ENCODE measurements at regions not wholly inside any gene's neighbourhood (a gene's known extent, or its start where the extent isn't known, plus 50 kb on each side); places are given as distances from the start of the nearest gene placed in this dataset.

DNA sequence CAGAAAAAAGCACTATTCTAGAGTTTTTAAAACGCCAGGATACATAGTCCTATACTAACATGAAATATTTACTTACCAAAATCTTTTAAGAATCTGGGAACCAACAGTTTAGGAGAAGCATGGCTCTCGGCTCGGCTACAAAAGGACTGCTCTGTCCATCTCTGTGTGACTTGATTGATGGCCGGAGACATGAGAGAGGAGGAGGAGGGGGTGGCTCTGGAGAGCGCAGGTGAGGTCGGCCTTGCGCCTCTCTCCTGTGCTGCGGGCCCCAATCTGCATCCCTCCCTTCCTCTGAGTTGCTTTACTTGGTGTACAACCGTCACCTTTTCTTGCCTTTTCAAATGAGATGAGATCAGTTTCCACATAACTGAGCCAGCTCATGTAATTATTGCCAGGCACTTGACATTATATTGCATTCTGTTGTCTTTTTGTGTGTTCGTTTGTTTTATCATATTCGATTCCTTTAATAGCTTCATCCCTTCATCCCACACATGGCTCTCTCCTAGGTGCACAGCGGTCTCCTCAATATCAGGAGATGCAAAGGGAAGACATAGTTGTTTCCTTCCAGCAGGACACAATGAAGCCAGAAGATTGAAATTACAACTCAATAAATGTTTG, 87.8 kb upstream of the KLF6 start:
- no peaks in the 10 kb centered on the region for H3K36me3 ChIP-seq (ENCODE audit: insufficient read depth, low read length)
- no peaks in the 10 kb centered on the region for H3K27me3 Mint-ChIP-seq
- no peaks in the 10 kb centered on the region for H3K9me3 ChIP-seq (ENCODE audit: low read length)
- H3K4me3 ChIP-seq (ENCODE audit: low read length), result no peak overlapping the region
- H3K9me3 Mint-ChIP-seq, result no peaks in the 10 kb centered on the region
- no peaks in the 10 kb centered on the region for H3K36me3 Mint-ChIP-seq
- no peak for DNase-seq
- H3K27ac ChIP-seq (ENCODE audit: low read depth, low read length), result peak overlapping the region; percentile 91
- H3K27me3 ChIP-seq (ENCODE audit: insufficient read depth, low read length, poor library complexity, severe bottlenecking), result no peaks in the 10 kb centered on the region
- H3K27ac Mint-ChIP-seq, result peak overlapping the region; percentile 89 to 100 (median 96)
- peak overlapping the region in 3 of 7 donors; percentile 6 to 34 (median 16) for H3K4me3 Mint-ChIP-seq
- peaks cover 56 to 68% (median 64%) of the 10 kb centered on the region in 3 donors for H3K4me1 Mint-ChIP-seq
- H3K4me1 ChIP-seq (ENCODE audit: insufficient read depth, low read length), result peaks cover 58% of the 10 kb centered on the region
- POLR2A ChIA-PET, result interaction anchor here (0.9 to 6.6 kb wide), 2 partner anchors 16 to 89 kb away, joined by 3 to 57 read pairs; partner anchors contain the start of gene KLF6
- CTCF ChIA-PET, result no interaction called here

DNA sequence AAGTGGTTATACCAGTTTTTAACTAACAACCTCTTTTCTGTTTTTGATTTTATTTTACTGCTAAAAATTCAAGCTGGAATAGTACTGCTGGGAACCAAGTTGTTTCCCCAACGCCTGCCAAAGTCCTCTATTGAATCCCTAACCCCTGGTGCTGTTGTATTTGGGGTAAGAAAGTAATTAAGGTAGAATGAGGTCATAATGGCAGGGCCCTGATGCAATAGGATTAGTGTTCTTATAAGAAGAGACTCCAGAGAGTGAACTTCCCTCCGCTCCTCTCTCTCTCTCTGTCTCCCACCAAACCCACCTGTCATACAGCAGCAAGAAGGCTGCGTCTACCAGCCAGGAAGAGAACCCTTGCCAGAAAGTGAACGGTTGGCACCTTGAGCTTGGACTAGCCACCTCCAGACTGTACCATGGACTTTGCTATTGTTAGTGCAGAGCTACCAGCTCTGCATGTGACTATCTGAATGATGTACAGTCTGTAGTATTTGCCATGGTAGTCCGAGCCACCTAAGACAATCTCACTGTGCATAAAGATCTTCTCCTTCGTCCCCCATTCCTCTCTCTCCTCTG, 86.5 kb upstream of the KLF6 start:
- Mint-ChIP-seq H3K27me3 (no peaks in the 10 kb centered on the region), H3K4me1 (peaks cover 55 to 68% (median 67%) of the 10 kb centered on the region in 3 donors), H3K9me3 (no peaks in the 10 kb centered on the region), H3K36me3 (no peaks in the 10 kb centered on the region), H3K27ac (peak overlapping the region in 7 of 8 donors; percentile 89 to 99 (median 96)), H3K4me3 (no peak overlapping the region)
- CTCF ChIA-PET, result no interaction called here
- Histone ChIP-seq H3K4me3 (ENCODE audit: low read length) (no peak overlapping the region), H3K4me1 (ENCODE audit: insufficient read depth, low read length) (peaks cover 45% of the 10 kb centered on the region), H3K27me3 (ENCODE audit: insufficient read depth, low read length, poor library complexity, severe bottlenecking) (no peaks in the 10 kb centered on the region), H3K36me3 (ENCODE audit: insufficient read depth, low read length) (no peaks in the 10 kb centered on the region), H3K9me3 (ENCODE audit: low read length) (no peaks in the 10 kb centered on the region), H3K27ac (ENCODE audit: low read depth, low read length) (no peak overlapping the region)
- POLR2A ChIA-PET, result interaction anchor here (6.6 kb wide), 1 partner anchor 88 kb away, joined by 57 read pairs; the partner anchor contains the start of gene KLF6
- DNase-seq, result no peak

DNA sequence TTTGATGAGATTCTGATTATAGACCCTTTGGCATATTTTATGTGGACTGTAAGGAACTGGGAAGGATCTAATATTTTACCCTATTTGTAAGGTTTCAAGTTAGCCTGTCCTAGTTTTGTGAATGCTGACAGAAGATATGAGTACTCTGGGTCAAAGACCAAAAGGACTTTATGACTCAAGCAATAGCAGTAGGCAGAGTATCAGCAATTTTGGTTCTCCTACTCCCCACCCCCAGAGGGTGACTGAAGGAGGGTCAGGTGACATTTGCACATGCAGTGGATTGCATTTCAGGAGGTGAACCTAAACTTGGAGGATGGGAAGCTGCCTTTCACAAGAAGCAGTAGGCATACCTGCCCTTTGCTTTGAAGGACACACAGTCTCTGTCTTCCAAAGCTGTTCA, 84.0 kb upstream of the KLF6 start:
- peaks cover 40 to 61% (median 56%) of the 10 kb centered on the region in 3 donors for H3K4me1 Mint-ChIP-seq
- Histone ChIP-seq H3K9me3 (ENCODE audit: low read length) (no peaks in the 10 kb centered on the region), H3K4me1 (ENCODE audit: insufficient read depth, low read length) (peaks cover 21% of the 10 kb centered on the region), H3K27me3 (ENCODE audit: insufficient read depth, low read length, poor library complexity, severe bottlenecking) (no peaks in the 10 kb centered on the region), H3K36me3 (ENCODE audit: insufficient read depth, low read length) (no peaks in the 10 kb centered on the region), H3K27ac (ENCODE audit: low read depth, low read length) (no peak overlapping the region), H3K4me3 (ENCODE audit: low read length) (no peak overlapping the region)
- H3K27me3 Mint-ChIP-seq, result no peaks in the 10 kb centered on the region
- H3K9me3 Mint-ChIP-seq, result no peaks in the 10 kb centered on the region
- no peak for DNase-seq
- H3K27ac Mint-ChIP-seq, result peak overlapping the region in 1 of 8 donors; percentile 40
- ChIA-PET CTCF (no interaction called here), POLR2A (interaction anchor here (0.6 kb wide), 1 partner anchor 93 kb away, joined by 4 read pairs; no protein-coding TSS in a partner anchor)
- no peak overlapping the region for H3K4me3 Mint-ChIP-seq
- H3K36me3 Mint-ChIP-seq, result no peaks in the 10 kb centered on the region

DNA sequence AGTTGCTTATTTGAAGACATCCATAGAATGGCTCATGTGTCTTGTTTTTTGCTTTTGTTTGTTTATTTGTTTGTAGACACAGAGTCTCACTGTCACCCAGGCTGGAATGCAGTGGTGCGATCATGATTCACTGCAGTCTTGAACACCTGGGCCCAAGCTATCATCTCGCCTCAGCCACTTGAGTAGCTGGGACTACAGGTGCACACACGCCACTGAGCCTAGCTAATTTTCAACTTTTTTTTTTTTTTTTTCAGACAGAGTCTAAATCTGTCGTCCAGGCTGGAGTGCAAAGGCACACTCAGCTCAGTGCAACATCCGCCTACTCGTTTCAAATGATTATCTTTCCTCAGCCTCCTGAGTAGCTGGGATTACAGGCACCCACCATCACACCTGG, 83.3 kb upstream of the KLF6 start:
- H3K4me3 ChIP-seq (ENCODE audit: low read length), result no peak overlapping the region
- DNase-seq, result no peak
- no peaks in the 10 kb centered on the region for H3K36me3 ChIP-seq (ENCODE audit: insufficient read depth, low read length)
- peaks cover 33 to 53% (median 48%) of the 10 kb centered on the region in 3 donors for H3K4me1 Mint-ChIP-seq
- H3K27me3 ChIP-seq (ENCODE audit: insufficient read depth, low read length, poor library complexity, severe bottlenecking), result no peaks in the 10 kb centered on the region
- peaks cover 14% of the 10 kb centered on the region for H3K4me1 ChIP-seq (ENCODE audit: insufficient read depth, low read length)
- no peak overlapping the region for H3K4me3 Mint-ChIP-seq
- no peaks in the 10 kb centered on the region for H3K27me3 Mint-ChIP-seq
- H3K9me3 Mint-ChIP-seq, result no peaks in the 10 kb centered on the region
- ChIA-PET CTCF (no interaction called here), POLR2A (interaction anchor here (0.6 to 0.7 kb wide), 4 partner anchors 13 to 452 kb away, joined by 3 to 9 read pairs (median 4); no protein-coding TSS in a partner anchor)
- H3K36me3 Mint-ChIP-seq, result no peaks in the 10 kb centered on the region
- no peaks in the 10 kb centered on the region for H3K9me3 ChIP-seq (ENCODE audit: low read length)
- no peak overlapping the region for H3K27ac ChIP-seq (ENCODE audit: low read depth, low read length)
- peak overlapping the region in 1 of 8 donors; percentile 40 for H3K27ac Mint-ChIP-seq

DNA sequence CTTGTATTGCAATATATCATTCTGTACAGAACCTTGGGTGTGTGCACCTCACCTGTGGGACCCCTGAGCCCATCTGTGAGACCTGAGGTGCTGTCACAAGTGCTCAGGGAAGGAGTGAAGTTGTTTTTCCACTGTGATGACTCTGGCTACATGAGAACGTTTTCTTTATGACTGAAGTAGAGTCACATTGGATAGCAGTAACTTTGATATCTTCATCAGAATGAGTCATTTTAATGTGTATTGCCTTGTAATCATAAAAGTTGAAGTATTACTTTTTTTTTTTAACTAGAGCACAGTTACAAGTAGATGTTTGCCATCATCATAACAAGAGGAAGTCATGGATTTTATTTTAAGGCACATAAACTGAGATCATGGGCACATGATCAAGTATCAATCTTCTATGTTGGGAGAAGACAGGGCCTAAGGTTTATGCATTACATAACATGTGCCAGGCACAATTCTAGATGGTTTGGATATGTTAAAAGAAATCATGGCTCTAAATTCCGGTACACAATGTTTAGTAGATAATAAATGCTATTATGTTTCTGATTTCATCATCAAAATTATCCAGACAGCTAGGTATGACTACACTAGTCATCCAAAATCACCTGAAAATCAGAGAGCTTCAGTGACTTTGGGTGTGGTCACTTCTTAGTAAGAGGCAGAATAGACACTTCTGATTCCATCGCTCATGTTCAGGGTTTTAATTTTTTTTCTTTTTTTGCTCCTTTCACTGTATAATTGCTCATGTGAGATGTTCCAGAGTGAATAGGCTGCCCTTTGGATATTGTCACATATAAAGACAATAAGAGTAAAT, 82.7 kb upstream of the KLF6 start:
- no peak overlapping the region for H3K4me3 ChIP-seq (ENCODE audit: low read length)
- Mint-ChIP-seq H3K9me3 (no peaks in the 10 kb centered on the region), H3K27ac (peak overlapping the region in 4 of 8 donors; percentile 12 to 64 (median 48)), H3K4me3 (no peak overlapping the region), H3K4me1 (peaks cover 28 to 47% (median 42%) of the 10 kb centered on the region in 3 donors), H3K27me3 (no peaks in the 10 kb centered on the region), H3K36me3 (no peaks in the 10 kb centered on the region)
- CTCF ChIA-PET, result no interaction called here
- DNase-seq, result no peak
- H3K27ac ChIP-seq (ENCODE audit: low read depth, low read length), result no peak overlapping the region
- POLR2A ChIA-PET, result interaction anchor here (0.6 to 1.5 kb wide), 4 partner anchors 13 to 452 kb away, joined by 3 to 9 read pairs (median 4); no protein-coding TSS in a partner anchor
- peaks cover 7% of the 10 kb centered on the region for H3K4me1 ChIP-seq (ENCODE audit: insufficient read depth, low read length)
- H3K36me3 ChIP-seq (ENCODE audit: insufficient read depth, low read length), result no peaks in the 10 kb centered on the region
- no peaks in the 10 kb centered on the region for H3K27me3 ChIP-seq (ENCODE audit: insufficient read depth, low read length, poor library complexity, severe bottlenecking)
- no peaks in the 10 kb centered on the region for H3K9me3 ChIP-seq (ENCODE audit: low read length)

DNA sequence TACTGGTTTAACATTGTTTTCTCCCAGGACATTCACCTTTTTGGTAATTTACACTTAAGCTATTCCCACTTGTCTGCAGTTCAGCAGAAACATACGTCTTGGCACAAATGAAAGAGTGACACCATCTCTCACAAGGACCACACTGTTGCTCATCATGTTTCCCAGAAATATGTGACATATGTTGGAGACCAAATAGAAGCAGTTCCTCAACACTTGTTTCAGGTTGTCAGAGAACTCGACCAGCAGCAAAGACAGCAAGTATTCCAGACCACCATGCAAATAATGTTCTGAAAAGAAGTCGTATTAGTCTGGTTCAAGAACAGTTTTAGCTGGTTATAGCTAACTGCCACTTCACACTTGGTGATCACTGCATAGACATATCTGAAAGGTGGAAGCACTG, 81.3 kb upstream of the KLF6 start:
- H3K36me3 Mint-ChIP-seq, result no peaks in the 10 kb centered on the region
- Histone ChIP-seq H3K27me3 (ENCODE audit: insufficient read depth, low read length, poor library complexity, severe bottlenecking) (no peaks in the 10 kb centered on the region), H3K4me3 (ENCODE audit: low read length) (no peak overlapping the region), H3K9me3 (ENCODE audit: low read length) (no peaks in the 10 kb centered on the region), H3K36me3 (ENCODE audit: insufficient read depth, low read length) (no peaks in the 10 kb centered on the region), H3K27ac (ENCODE audit: low read depth, low read length) (no peak overlapping the region), H3K4me1 (ENCODE audit: insufficient read depth, low read length) (no peaks in the 10 kb centered on the region)
- no peaks in the 10 kb centered on the region for H3K27me3 Mint-ChIP-seq
- peaks cover 16 to 34% (median 29%) of the 10 kb centered on the region in 3 donors for H3K4me1 Mint-ChIP-seq
- H3K4me3 Mint-ChIP-seq, result peak overlapping the region in 1 of 7 donors; percentile 43
- DNase-seq, result no peak
- ChIA-PET CTCF (interaction anchor here (1.2 to 1.4 kb wide), 2 partner anchors 9 to 43 kb away, joined by 3 to 4 read pairs; no protein-coding TSS in a partner anchor), POLR2A (interaction anchor here (1.2 to 1.7 kb wide), 3 partner anchors 11 to 81 kb away, joined by 3 to 5 read pairs (median 4); partner anchors contain the start of gene KLF6)
- no peaks in the 10 kb centered on the region for H3K9me3 Mint-ChIP-seq
- peak overlapping the region in 6 of 8 donors; percentile 15 to 80 (median 48) for H3K27ac Mint-ChIP-seq

DNA sequence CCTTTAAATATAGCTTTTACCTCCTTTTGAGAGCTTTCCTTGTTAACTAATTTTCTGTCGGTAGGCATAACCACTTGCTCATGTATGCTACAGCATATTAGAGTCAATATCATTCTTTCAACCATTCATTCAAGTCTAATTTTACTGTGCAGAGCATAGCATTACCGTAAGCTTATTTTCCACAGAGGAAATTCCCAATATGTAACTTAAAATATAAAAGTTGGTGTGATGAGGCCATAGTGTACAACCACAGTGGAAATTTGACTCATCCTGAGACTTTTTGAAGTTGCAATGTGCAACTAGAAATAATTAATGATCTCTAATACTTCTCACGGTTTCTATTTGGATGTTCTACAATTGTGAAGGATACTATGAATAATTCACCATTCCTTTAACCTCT, 80.6 kb upstream of the KLF6 start:
- DNase-seq, result no peak
- Mint-ChIP-seq H3K4me3 (peak overlapping the region in 1 of 7 donors; percentile 41), H3K4me1 (peaks cover 16 to 34% (median 29%) of the 10 kb centered on the region in 3 donors), H3K27me3 (no peaks in the 10 kb centered on the region), H3K27ac (peak overlapping the region in 2 of 8 donors; percentile 4 to 35), H3K36me3 (no peaks in the 10 kb centered on the region), H3K9me3 (no peaks in the 10 kb centered on the region)
- no peak overlapping the region for H3K4me3 ChIP-seq (ENCODE audit: low read length)
- no peaks in the 10 kb centered on the region for H3K36me3 ChIP-seq (ENCODE audit: insufficient read depth, low read length)
- ChIA-PET CTCF (interaction anchor here (1.1 to 1.4 kb wide), 3 partner anchors 10 to 84 kb away, joined by 3 to 4 read pairs (median 4); no protein-coding TSS in a partner anchor), POLR2A (interaction anchor here (1.2 to 1.7 kb wide), 2 partner anchors 12 to 80 kb away, joined by 3 to 5 read pairs; partner anchors contain the start of gene KLF6)
- H3K9me3 ChIP-seq (ENCODE audit: low read length), result no peaks in the 10 kb centered on the region
- no peaks in the 10 kb centered on the region for H3K4me1 ChIP-seq (ENCODE audit: insufficient read depth, low read length)
- H3K27ac ChIP-seq (ENCODE audit: low read depth, low read length), result no peak overlapping the region
- no peaks in the 10 kb centered on the region for H3K27me3 ChIP-seq (ENCODE audit: insufficient read depth, low read length, poor library complexity, severe bottlenecking)

All from CD8-positive, alpha-beta memory T cell (primary cell).